ENCODE measurements at regions not wholly inside any gene's neighbourhood (a gene's known extent, or its start where the extent isn't known, plus 50 kb on each side); places are given as distances from the start of the nearest gene placed in this dataset.
"Not testable (repeated sequence)": the region's sequence is repeated elsewhere in the genome, so short reads cannot be mapped to it uniquely, and the experiment has no call there.

GRCh38 chr9:624935-625500 lies 216.5 kb upstream of the DMRT1 start (continued):
- TF ChIP-seq ZBTB33 (IDR thresholded peaks at IDR 0.05; ENCODE audit: borderline replicate concordance, low read depth): no peak
- no peak for TF ChIP-seq FOXJ3 (CRISPR knock-in tag; IDR thresholded peaks at IDR 0.05)
- no peak for TF ChIP-seq GATA2 (CRISPR knock-in tag; IDR thresholded peaks at IDR 0.05)
- no peak for TF ChIP-seq RAD21 (IDR thresholded peaks at IDR 0.05; ENCODE audit: low read length)
- TF ChIP-seq EP300 (IDR thresholded peaks at IDR 0.05; ENCODE audit: borderline replicate concordance in 1 of 2, low read depth in 1 of 2, low read length in 1 of 2): no peak
- TF ChIP-seq FOXM1 (IDR thresholded peaks at IDR 0.05; ENCODE audit: low read depth): no peak
- TF ChIP-seq MEF2A (IDR thresholded peaks at IDR 0.05; ENCODE audit: borderline replicate concordance, low read depth): no peak
- no peak for TF ChIP-seq NRF1 (IDR thresholded peaks at IDR 0.05; ENCODE audit: low read depth, low read length)
- no peak for TF ChIP-seq IRF3 (IDR thresholded peaks at IDR 0.05; ENCODE audit: low read depth, low read length)
- no peak for TF ChIP-seq RFX5 (IDR thresholded peaks at IDR 0.05; ENCODE audit: low read length)
- no peak for TF ChIP-seq USF2 (IDR thresholded peaks at IDR 0.05; ENCODE audit: borderline replicate concordance, low read depth, low read length)

GRCh38 chr9:625613-626012 lies 215.9 kb upstream of the DMRT1 start:
- 11% methylated on average over 3 of the region's 3 CpGs for WGBS (ENCODE audit: low lambda C conversion rate)
- Histone ChIP-seq H3K36me3 (replicated peaks in 1 of 2; ENCODE audit: control insufficient read depth in 1 of 2, insufficient read depth in 2 of 2, low read length in 1 of 2) (no peaks in the 10 kb centered on the region), H2AFZ (ENCODE audit: low read depth) (no peak overlapping the region), H3K79me2 (ENCODE audit: insufficient read depth) (no peaks in the 10 kb centered on the region), H4K20me1 (ENCODE audit: insufficient read depth) (no peaks in the 10 kb centered on the region), H3K4me1 (ENCODE audit: control insufficient read depth in 1 of 2, insufficient read depth in 2 of 2, low read depth in 1 of 2, low read length in 1 of 2) (no peaks in the 10 kb centered on the region), H3K4me2 (no peak overlapping the region), H3K4me3 (ENCODE audit: low read depth in 2 of 2, low read length in 1 of 2) (no peak overlapping the region), H3K9me3 (no peaks in the 10 kb centered on the region), H3K27me3 (ENCODE audit: insufficient read depth) (peaks cover 68% of the 10 kb centered on the region), H3K9me2 (no peaks in the 10 kb centered on the region), H3K27ac (ENCODE audit: low read depth in 2 of 2, low read length in 1 of 2) (no peak overlapping the region), H3F3A (replicated peaks; ENCODE audit: insufficient read depth) (no peaks in the 10 kb centered on the region), H3K9ac (no peak overlapping the region)
- ChIA-PET POLR2A (no interaction called here), CTCF (no interaction called here)
- DNase-seq: no peak
- TF ChIP-seq TCF12 (IDR thresholded peaks at IDR 0.05) (no peak), REST (IDR thresholded peaks at IDR 0.05; ENCODE audit: low read depth, low read length) (no peak), MEF2A (IDR thresholded peaks at IDR 0.05; ENCODE audit: borderline replicate concordance, low read depth) (no peak), NFIC (IDR thresholded peaks at IDR 0.05; ENCODE audit: borderline replicate concordance) (no peak), IRF3 (IDR thresholded peaks at IDR 0.05; ENCODE audit: low read depth, low read length) (no peak)

GRCh38 chr9:626114-626513 lies 215.4 kb upstream of the DMRT1 start:
- H3K27ac ChIP-seq (ENCODE audit: low read depth in 2 of 2, low read length in 1 of 2); H2AFZ ChIP-seq (ENCODE audit: low read depth); H3K4me1 ChIP-seq (ENCODE audit: control insufficient read depth in 1 of 2, insufficient read depth in 2 of 2, low read depth in 1 of 2, low read length in 1 of 2); H3K79me2 ChIP-seq (ENCODE audit: insufficient read depth); H3K9ac ChIP-seq; H3K36me3 ChIP-seq (replicated peaks in 1 of 2; ENCODE audit: control insufficient read depth in 1 of 2, insufficient read depth in 2 of 2, low read length in 1 of 2); H3K9me3 ChIP-seq; H3F3A ChIP-seq (replicated peaks; ENCODE audit: insufficient read depth); H3K4me2 ChIP-seq; POLR2A ChIA-PET; CTCF ChIA-PET; DNase-seq; H3K9me2 ChIP-seq; H3K4me3 ChIP-seq (ENCODE audit: low read depth in 2 of 2, low read length in 1 of 2); H4K20me1 ChIP-seq (ENCODE audit: insufficient read depth): not testable (repeated sequence)
- WGBS (ENCODE audit: low lambda C conversion rate): 16% methylated on average over 9 of the region's 9 CpGs
- peaks cover 70% of the 10 kb centered on the region for H3K27me3 ChIP-seq (ENCODE audit: insufficient read depth)

All from SK-N-SH (cell line).